SU-DHL-6 (cell line): ENCODE measurements at regions not wholly inside any gene's neighbourhood (a gene's known extent, or its start where the extent isn't known, plus 50 kb on each side); places are given as distances from the start of the nearest gene placed in this dataset.

Experiments
- H2AFZ ChIP-seq: fragments of 200-600 bp; sonication (generic); 2 replicates; pipeline ENCODE4 v1.6.1; 2014; ENCODE audit warnings: low read depth, mild to moderate bottlenecking, moderate library complexity, mixed read lengths, antibody characterized with exemption, low read length; ENCODE audit not compliant: severe bottlenecking
- H3F3A ChIP-seq: fragments of 200-600 bp; shearing (Covaris generic); 2 replicates; pipeline ENCODE4 v1.6.0; 2016; ENCODE audit warnings: antibody characterized with exemption, mild to moderate bottlenecking; ENCODE audit not compliant: insufficient read depth
- H3K27ac ChIP-seq: fragments of 200-600 bp; sonication (generic); 2 replicates; pipeline ENCODE4 v1.5.1; 2016; ENCODE audit warnings: low read depth, mild to moderate bottlenecking, low read length, moderate library complexity, mixed read lengths
- H3K27me3 ChIP-seq: fragments of 200-600 bp; sonication (generic), shearing (Covaris generic); 2 replicates; pipeline ENCODE4 v1.6.0; 2014; ENCODE audit warnings: mild to moderate bottlenecking, low read length
- H3K36me3 ChIP-seq: fragments of 200-600 bp; sonication (generic); 2 replicates; pipeline ENCODE4 v1.6.1; 2014; ENCODE audit warnings: mild to moderate bottlenecking, low read length, mixed read lengths
- H3K4me2 ChIP-seq: fragments of 300-600, 200-600 bp; shearing (Covaris generic), sonication (generic); 2 replicates; pipeline ENCODE4 v1.6.0; 2014; ENCODE audit warnings: low read length, low read depth, mild to moderate bottlenecking; ENCODE audit not compliant: poor library complexity, severe bottlenecking
- H3K4me3 ChIP-seq: fragments of 200-600 bp; sonication (generic); 2 replicates; pipeline ENCODE4 v1.5.1; 2014; ENCODE audit warnings: antibody characterized with exemption, low read length, mild to moderate bottlenecking, mixed read lengths; ENCODE audit not compliant: insufficient read depth, poor library complexity, severe bottlenecking
- H3K79me2 ChIP-seq: fragments of 200-600 bp; sonication (generic); 2 replicates; pipeline ENCODE4 v1.6.1; 2014; ENCODE audit warnings: mild to moderate bottlenecking, low read length, moderate library complexity; ENCODE audit not compliant: insufficient read depth
- H3K9ac ChIP-seq: fragments of 200-600 bp; sonication (generic); 2 replicates; pipeline ENCODE4 v1.7.0; 2014; ENCODE audit warnings: mild to moderate bottlenecking, low read length
- H3K9me2 ChIP-seq: fragments of 200-600 bp; sonication (generic); replicated peaks from 2 replicates; pipeline ENCODE4 v1.6.1; 2014; ENCODE audit warnings: low read length; ENCODE audit not compliant: insufficient read depth
- H3K9me3 ChIP-seq: fragments of 200-600 bp; sonication (generic); 2 replicates; pipeline ENCODE4 v1.6.1; 2014; ENCODE audit warnings: low read length, mixed read lengths; ENCODE audit not compliant: insufficient read depth
- H4K20me1 ChIP-seq: fragments of 200-600 bp; sonication (generic); 2 replicates; pipeline ENCODE4 v1.6.1; 2014; ENCODE audit warnings: low read depth, mild to moderate bottlenecking, antibody characterized with exemption, low read length, moderate library complexity, mixed read lengths
- CTCF ChIP-seq: fragments of 200-600 bp; sonication (generic); IDR thresholded peaks from one replicate; pipeline ENCODE4 v1.5.1; 2017; ENCODE audit warnings: antibody characterized with exemption, mild to moderate bottlenecking, low read length, moderate library complexity; ENCODE audit not compliant: insufficient read depth, poor library complexity, severe bottlenecking
- EZH2phosphoT487 ChIP-seq: fragments of 200-600 bp; sonication (generic), shearing (Covaris generic); conservative IDR thresholded peaks from 2 replicates; pipeline ENCODE4 v1.6.1; 2018; ENCODE audit warnings: mild to moderate bottlenecking, antibody characterized with exemption, low read length, moderate library complexity, mixed read lengths

- Histone ChIP-seq H2AFZ (no peak overlapping the region), H3K27me3 (no peaks in the 10 kb centered on the region), H3K79me2 (no peaks in the 10 kb centered on the region), H3K4me2 (no peak overlapping the region), H3K9ac (no peak overlapping the region), H3K9me2 (no peaks in the 10 kb centered on the region), H3K9me3 (no peaks in the 10 kb centered on the region), H3F3A (no peaks in the 10 kb centered on the region), H3K4me3 (no peak overlapping the region), H3K27ac (no peak overlapping the region), H4K20me1 (no peaks in the 10 kb centered on the region), H3K36me3 (no peaks in the 10 kb centered on the region)
- TF ChIP-seq EZH2phosphoT487 = no peak
Observed at GRCh38 chr17:36773039-36773438, 164.2 kb upstream of the LHX1 start.

DNA sequence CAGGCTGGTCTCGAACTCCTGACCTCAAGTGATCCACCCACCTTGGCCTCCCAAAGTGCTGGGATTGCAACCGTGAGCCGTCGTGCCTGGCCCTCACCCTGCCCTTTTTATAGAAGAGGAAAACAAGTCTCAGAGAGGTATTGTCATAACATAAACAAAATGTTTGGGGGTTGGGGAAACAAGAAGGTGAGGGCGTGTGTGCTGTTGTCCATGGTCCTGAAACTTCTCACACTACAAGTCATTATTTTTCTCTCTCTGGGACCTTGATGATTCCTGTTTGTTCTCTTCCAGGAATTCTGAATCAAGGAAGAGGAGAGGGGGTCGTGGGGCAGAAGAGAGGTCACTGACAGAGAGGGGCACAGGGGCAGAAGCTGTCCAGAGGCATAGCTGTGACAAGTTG, 160.2 kb upstream of the LHX1 start:
- TF ChIP-seq EZH2phosphoT487 (no peak), CTCF (no peak)
- Histone ChIP-seq H2AFZ (no peak overlapping the region), H3K27ac (no peak overlapping the region), H3K9me3 (no peaks in the 10 kb centered on the region), H3K79me2 (no peaks in the 10 kb centered on the region), H3K4me2 (no peak overlapping the region), H3K27me3 (no peaks in the 10 kb centered on the region), H3K9me2 (no peaks in the 10 kb centered on the region), H4K20me1 (no peaks in the 10 kb centered on the region), H3F3A (no peaks in the 10 kb centered on the region), H3K9ac (no peak overlapping the region), H3K4me3 (no peak overlapping the region), H3K36me3 (no peaks in the 10 kb centered on the region)

DNA sequence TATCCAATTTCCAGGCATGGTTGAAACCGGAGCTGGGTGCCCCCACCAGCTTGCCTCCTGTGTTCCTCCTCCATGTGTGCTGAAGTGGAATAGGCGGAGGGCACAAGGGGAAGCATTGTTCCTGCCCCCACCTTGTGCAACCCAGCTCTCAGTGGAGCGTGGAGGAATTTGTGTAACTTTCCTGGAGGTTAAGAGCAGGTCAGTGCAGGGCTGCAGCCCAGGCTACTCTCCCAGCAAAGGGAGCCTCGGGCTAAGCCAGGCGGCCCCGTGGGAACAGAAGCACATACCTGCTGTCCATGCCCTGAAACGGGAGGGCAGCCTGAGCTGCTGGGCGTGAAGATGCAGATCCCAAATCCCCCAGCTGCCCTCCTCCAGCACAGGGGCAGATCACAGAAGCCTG, 158.8 kb upstream of the LHX1 start:
- no peaks in the 10 kb centered on the region for H3F3A ChIP-seq
- TF ChIP-seq CTCF (no peak), EZH2phosphoT487 (no peak)
- no peaks in the 10 kb centered on the region for H3K27me3 ChIP-seq
- no peak overlapping the region for H2AFZ ChIP-seq
- H3K27ac ChIP-seq = no peak overlapping the region
- H3K9me2 ChIP-seq = no peaks in the 10 kb centered on the region
- no peaks in the 10 kb centered on the region for H4K20me1 ChIP-seq
- H3K4me3 ChIP-seq = no peak overlapping the region
- no peaks in the 10 kb centered on the region for H3K36me3 ChIP-seq
- H3K9ac ChIP-seq = no peak overlapping the region
- H3K9me3 ChIP-seq = no peaks in the 10 kb centered on the region
- H3K4me2 ChIP-seq = no peak overlapping the region
- no peaks in the 10 kb centered on the region for H3K79me2 ChIP-seq

GRCh38 chr17:36779550-36779949, 157.7 kb upstream of the LHX1 start:
- no peaks in the 10 kb centered on the region for H3K9me2 ChIP-seq
- no peak overlapping the region for H3K4me3 ChIP-seq
- no peak for TF ChIP-seq CTCF
- no peak for TF ChIP-seq EZH2phosphoT487
- no peaks in the 10 kb centered on the region for H3K36me3 ChIP-seq
- no peaks in the 10 kb centered on the region for H4K20me1 ChIP-seq
- no peaks in the 10 kb centered on the region for H3K79me2 ChIP-seq
- H3K4me2 ChIP-seq = no peak overlapping the region
- H3K27ac ChIP-seq = no peak overlapping the region
- no peak overlapping the region for H2AFZ ChIP-seq
- H3K27me3 ChIP-seq = no peaks in the 10 kb centered on the region
- no peak overlapping the region for H3K9ac ChIP-seq
- no peaks in the 10 kb centered on the region for H3K9me3 ChIP-seq
- no peaks in the 10 kb centered on the region for H3F3A ChIP-seq
